Cardiac muscle cell (in vitro differentiated cells and primary cell): ENCODE measurements at regions not wholly inside any gene's neighbourhood (a gene's known extent, or its start where the extent isn't known, plus 50 kb on each side); places are given as distances from the start of the nearest gene placed in this dataset.

Experiments used
- DNase-seq, 2 donors: peaks; one replicate each; pipeline versions ENCODE4 v3.0.0 to v3.0.0-alpha.2; 2010 to 2017; ENCODE audit warnings: low read depth in 1 of 2, low spot score in 1 of 2
- H3K27ac ChIP-seq: fragments of 200-600 bp; sonication (generic); 2 replicates; pipeline ENCODE4 v1.5.1; 2016
- H3K27me3 ChIP-seq: fragments of 200-600 bp; sonication (generic); 2 replicates; pipeline ENCODE4 v1.6.0; 2016; ENCODE audit warnings: control low read depth
- H3K36me3 ChIP-seq: fragments of 200-600 bp; sonication (generic); 2 replicates; pipeline ENCODE4 v1.5.1; 2016; ENCODE audit warnings: control low read depth
- H3K4me1 ChIP-seq: fragments of 200-600 bp; sonication (generic); 2 replicates; pipeline ENCODE4 v1.8.1; 2017; ENCODE audit warnings: low read depth, mild to moderate bottlenecking, mixed run types
- H3K4me3 ChIP-seq: fragments of 200-600 bp; sonication (generic); 2 replicates; pipeline ENCODE4 v1.5.1; 2016; ENCODE audit warnings: mild to moderate bottlenecking
- H3K9me3 ChIP-seq: fragments of 200-600 bp; sonication (generic); 2 replicates; pipeline ENCODE4 v1.5.1; 2017; ENCODE audit warnings: low read depth, mild to moderate bottlenecking, control low read depth
- TF ChIP-seq, protein P1 (sequence below): IDR thresholded peaks from 2 replicates; pipeline ENCODE4 v1.5.1; 2012; ENCODE audit warnings: low read depth, mild to moderate bottlenecking, low read length

DNA sequence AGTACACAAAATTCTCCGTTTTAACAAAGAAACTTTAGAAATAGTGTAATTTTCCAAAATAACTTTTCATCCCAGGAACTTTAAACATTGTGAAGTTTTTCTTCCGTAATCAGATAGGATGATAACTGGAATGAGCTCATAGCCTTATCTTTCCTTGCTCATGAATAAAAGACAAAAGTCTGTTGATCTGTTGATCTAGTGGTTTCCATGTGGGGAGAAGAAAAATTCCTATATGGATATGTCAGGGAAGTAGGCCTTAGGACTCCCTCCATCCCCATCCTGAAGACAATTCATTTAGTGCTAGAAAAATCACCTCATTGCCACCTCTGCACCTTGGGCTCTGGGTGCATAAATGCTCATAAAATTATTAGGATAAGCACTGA lies 266.6 kb downstream of the SMARCA2 start:
- H3K4me3 ChIP-seq, result no peak overlapping the region
- no peaks in the 10 kb centered on the region for H3K36me3 ChIP-seq
- no peaks in the 10 kb centered on the region for H3K9me3 ChIP-seq
- TF ChIP-seq, protein P1, sequence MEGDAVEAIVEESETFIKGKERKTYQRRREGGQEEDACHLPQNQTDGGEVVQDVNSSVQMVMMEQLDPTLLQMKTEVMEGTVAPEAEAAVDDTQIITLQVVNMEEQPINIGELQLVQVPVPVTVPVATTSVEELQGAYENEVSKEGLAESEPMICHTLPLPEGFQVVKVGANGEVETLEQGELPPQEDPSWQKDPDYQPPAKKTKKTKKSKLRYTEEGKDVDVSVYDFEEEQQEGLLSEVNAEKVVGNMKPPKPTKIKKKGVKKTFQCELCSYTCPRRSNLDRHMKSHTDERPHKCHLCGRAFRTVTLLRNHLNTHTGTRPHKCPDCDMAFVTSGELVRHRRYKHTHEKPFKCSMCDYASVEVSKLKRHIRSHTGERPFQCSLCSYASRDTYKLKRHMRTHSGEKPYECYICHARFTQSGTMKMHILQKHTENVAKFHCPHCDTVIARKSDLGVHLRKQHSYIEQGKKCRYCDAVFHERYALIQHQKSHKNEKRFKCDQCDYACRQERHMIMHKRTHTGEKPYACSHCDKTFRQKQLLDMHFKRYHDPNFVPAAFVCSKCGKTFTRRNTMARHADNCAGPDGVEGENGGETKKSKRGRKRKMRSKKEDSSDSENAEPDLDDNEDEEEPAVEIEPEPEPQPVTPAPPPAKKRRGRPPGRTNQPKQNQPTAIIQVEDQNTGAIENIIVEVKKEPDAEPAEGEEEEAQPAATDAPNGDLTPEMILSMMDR, result no peak
- peak in 1 of 2 donors; percentile 48 for DNase-seq
- H3K27ac ChIP-seq, result no peak overlapping the region
- H3K4me1 ChIP-seq, result no peaks in the 10 kb centered on the region
- H3K27me3 ChIP-seq, result no peaks in the 10 kb centered on the region

- Histone ChIP-seq H3K9me3 (no peaks in the 10 kb centered on the region), H3K27me3 (no peaks in the 10 kb centered on the region), H3K4me1 (no peaks in the 10 kb centered on the region), H3K36me3 (no peaks in the 10 kb centered on the region), H3K4me3 (no peak overlapping the region), H3K27ac (no peak overlapping the region)
- DNase-seq, result no peak
- TF ChIP-seq, protein P1, result no peak
These were observed 269.6 kb downstream of the SMARCA2 start for GRCh38 chr9:2284770-2285169.

DNA sequence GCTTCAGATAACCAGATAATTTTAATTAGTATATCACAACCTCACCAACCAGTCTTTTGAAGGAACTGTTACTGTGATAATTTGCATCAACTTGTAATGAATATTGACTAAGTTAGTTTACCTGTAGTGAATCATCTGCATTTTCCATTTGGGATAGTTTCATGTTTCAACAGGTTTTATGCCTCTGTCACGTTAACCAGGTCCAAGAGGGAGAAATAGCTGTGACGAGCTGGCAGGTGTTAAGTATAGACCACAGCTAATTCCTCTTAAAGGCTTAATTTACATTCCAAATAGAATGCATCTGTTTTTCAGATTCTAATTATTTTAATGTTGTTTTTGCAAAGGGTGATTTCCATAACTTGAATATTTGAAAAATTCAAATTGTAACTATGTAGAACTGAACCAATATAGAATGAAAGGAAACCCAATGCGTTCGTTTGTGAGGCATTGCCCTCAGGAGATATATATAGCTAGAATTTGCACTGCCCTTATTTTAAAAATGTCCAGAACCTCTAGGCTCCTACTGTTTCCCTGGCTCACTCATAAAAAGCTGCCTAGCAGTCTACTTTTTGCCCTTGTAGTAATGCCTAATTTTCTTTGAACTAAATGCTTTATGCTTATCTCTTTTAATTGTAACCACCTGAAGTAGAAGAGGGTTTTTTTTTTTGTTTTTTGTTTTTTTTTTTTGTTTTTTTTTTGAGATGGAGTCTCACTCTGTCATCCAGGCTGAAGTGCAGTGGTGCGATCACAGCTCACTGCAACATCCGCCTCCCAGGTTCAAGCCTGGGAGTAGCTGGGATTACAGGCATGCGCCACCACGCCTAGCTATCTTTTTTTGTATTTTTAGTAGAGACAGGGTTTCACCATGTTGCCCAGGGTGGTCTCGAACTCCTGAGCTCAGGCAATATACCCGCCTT lies 270.5 kb downstream of the SMARCA2 start:
- TF ChIP-seq, protein P1, result no peak
- DNase-seq, result no peak
- Histone ChIP-seq H3K36me3 (no peaks in the 10 kb centered on the region), H3K9me3 (no peaks in the 10 kb centered on the region), H3K27ac (no peak overlapping the region), H3K4me3 (no peak overlapping the region), H3K4me1 (no peaks in the 10 kb centered on the region), H3K27me3 (no peaks in the 10 kb centered on the region)

DNA sequence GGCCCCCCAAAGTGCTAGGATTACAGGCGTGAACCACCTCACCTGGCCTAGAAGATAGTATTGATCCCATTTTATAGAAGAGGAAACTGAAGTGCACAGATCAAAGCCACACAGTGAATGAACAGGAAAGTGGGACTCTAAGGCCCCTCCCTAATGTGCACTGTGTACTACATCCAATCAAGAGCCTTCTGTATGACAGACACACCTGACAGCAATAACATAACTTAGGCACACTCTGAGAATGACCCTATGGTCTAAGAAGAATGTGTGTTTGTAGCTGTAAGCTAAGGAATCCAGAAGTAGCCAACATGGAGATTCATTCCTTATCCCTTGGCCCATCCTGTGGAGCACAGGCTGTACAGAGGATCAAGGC lies 271.2 kb downstream of the SMARCA2 start:
- Histone ChIP-seq H3K36me3 (no peaks in the 10 kb centered on the region), H3K4me3 (no peak overlapping the region), H3K9me3 (no peaks in the 10 kb centered on the region), H3K27ac (no peak overlapping the region), H3K27me3 (no peaks in the 10 kb centered on the region), H3K4me1 (no peaks in the 10 kb centered on the region)
- no peak for DNase-seq
- TF ChIP-seq, protein P1, result no peak

DNA sequence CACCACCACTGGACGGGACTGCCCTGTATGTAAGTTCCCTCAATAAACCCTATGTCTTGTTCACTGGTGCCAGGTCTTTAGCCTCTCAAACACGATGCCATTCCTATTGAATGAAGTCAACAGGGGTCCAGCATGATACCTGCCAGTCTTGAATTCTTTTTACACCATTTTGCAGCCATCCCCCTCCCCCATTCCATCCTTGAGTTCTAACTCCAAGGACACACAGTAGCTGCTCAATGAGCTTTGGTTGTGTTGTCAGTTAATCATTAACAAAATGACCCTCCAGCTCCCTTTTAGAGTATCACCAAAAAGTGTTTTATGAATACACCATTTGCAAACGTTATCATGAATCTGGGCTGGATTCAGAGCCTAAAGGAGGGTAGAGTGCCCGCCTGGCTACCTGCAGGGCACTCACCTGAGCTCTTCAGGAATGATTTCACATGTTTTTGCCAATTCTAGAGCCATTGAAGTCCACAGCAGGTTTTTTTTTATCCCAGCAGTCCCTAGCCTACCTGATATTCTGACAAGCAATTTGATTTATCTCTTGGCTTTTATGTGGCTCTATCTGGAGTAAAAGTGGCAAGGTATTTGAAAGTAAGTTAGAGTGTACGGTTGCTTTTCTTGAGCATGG lies 271.8 kb downstream of the SMARCA2 start:
- TF ChIP-seq, protein P1, result no peak

More for the DNA sequence above, 271.8 kb downstream of the SMARCA2 start:
- Histone ChIP-seq H3K4me3 (no peak overlapping the region), H3K36me3 (no peaks in the 10 kb centered on the region), H3K4me1 (no peaks in the 10 kb centered on the region), H3K27me3 (no peaks in the 10 kb centered on the region), H3K27ac (no peak overlapping the region), H3K9me3 (no peaks in the 10 kb centered on the region)
- no peak for DNase-seq
